Lower leg skin (tissue), 3 donors: ENCODE measurements at regions not wholly inside any gene's neighbourhood (a gene's known extent, or its start where the extent isn't known, plus 50 kb on each side); places are given as distances from the start of the nearest gene placed in this dataset.

Experiments used
- POLR2A ChIP-seq, 2 donors: fragments of 450-650 bp; IDR thresholded peaks; one replicate each; pipeline ENCODE4 v1.6.1; 2016 to 2017; ENCODE audit warnings: antibody characterized with exemption in 2 of 2, mild to moderate bottlenecking in 1 of 2, moderate library complexity in 1 of 2
- TF ChIP-seq, protein P1 (sequence below), 3 donors: fragments of 450-650 bp; IDR thresholded peaks; one replicate each; pipeline ENCODE4 v1.5.1; 2016; ENCODE audit warnings: antibody characterized with exemption in 3 of 3, mild to moderate bottlenecking in 3 of 3, moderate library complexity in 2 of 3

DNA sequence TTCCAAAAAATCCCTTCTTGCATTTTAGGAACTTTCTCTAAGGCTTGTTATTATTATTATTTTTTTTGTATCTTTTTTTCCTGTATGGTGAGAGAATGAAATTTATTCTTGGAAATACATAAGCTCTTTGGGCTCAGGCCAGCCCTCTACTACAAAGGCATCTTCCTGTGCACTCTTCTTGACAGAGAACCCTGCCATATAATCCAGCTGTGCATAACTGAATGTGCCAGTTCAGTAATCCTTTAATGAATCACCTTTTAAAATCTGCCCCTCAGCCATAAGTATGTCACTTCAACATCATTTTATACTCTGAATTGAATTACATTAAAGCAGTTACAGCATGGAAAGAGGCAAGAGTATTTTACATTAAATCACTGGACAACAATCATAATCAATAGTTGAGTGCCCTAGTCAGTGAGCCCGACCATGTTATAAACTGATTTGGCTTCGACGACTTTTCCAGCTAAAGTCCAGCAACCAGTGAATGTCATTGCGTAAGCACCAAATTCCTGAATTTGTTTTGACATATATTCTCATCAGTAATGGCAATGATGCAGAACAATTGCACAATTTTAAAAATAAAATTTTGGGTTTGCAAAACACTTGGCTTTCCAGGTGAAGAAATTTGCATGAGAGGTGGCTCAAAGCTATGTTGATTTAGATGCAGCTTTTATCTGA, 59.2 kb upstream of the KCNK2 start:
- TF ChIP-seq, protein P1, sequence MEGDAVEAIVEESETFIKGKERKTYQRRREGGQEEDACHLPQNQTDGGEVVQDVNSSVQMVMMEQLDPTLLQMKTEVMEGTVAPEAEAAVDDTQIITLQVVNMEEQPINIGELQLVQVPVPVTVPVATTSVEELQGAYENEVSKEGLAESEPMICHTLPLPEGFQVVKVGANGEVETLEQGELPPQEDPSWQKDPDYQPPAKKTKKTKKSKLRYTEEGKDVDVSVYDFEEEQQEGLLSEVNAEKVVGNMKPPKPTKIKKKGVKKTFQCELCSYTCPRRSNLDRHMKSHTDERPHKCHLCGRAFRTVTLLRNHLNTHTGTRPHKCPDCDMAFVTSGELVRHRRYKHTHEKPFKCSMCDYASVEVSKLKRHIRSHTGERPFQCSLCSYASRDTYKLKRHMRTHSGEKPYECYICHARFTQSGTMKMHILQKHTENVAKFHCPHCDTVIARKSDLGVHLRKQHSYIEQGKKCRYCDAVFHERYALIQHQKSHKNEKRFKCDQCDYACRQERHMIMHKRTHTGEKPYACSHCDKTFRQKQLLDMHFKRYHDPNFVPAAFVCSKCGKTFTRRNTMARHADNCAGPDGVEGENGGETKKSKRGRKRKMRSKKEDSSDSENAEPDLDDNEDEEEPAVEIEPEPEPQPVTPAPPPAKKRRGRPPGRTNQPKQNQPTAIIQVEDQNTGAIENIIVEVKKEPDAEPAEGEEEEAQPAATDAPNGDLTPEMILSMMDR (IDR thresholded peaks at IDR 0.05): no peak
- TF ChIP-seq POLR2A (IDR thresholded peaks at IDR 0.05): no peak
